Endothelial cell of umbilical vein (primary cell): ENCODE measurements at regions not wholly inside any gene's neighbourhood (a gene's known extent, or its start where the extent isn't known, plus 50 kb on each side); places are given as distances from the start of the nearest gene placed in this dataset.

Source experiments
- BruUV-seq: library from RNA; stranded (reverse); fragments of 400-500 nt; replicated peaks from 2 replicates; lab custom pipeline; 2021; lab: Mats Ljungman, UMichigan
- CTCF ChIA-PET: fragments of 300-600, 350-600 bp; sonication (Branson Sonifier 250); formaldehyde crosslinking; loops from one replicate; lab custom pipeline; 2021; ENCODE audit warnings: antibody characterized with exemption, inconsistent platforms; lab: Charles Lee
- POLR2A ChIA-PET: fragments of 300-600, 350-600 bp; sonication (Branson Sonifier 250); formaldehyde crosslinking; loops from one replicate; lab custom pipeline; 2021; ENCODE audit warnings: antibody characterized with exemption, inconsistent platforms; lab: Charles Lee
- DNase-seq: peaks from one replicate; pipeline ENCODE4 v3.0.0-alpha.2; 2011; ENCODE audit warnings: low read depth, low spot score
- FAIRE-seq: peaks from 2 replicates; lab custom pipeline; 2011; peaks lifted over from hg19 to GRCh38; lab: Jason Lieb, UNC
- H2AFZ ChIP-seq: 2 replicates; pipeline ENCODE4 v1.6.0; 2012; ENCODE audit warnings: low read depth, low read length, control low read depth, inconsistent platforms
- H3K27ac ChIP-seq: 2 replicates; pipeline ENCODE4 v1.5.1; 2011; ENCODE audit warnings: low read depth, mild to moderate bottlenecking, control low read depth, low read length, moderate library complexity; ENCODE audit not compliant: insufficient read depth
- H3K27me3 ChIP-seq, 2 experiments: 2 replicates each; pipeline versions ENCODE4 v1.6.0 to v1.6.1; 2011; ENCODE audit warnings: low read length in 2 of 2, mixed read lengths in 1 of 2; ENCODE audit not compliant: control insufficient read depth in 2 of 2, insufficient read depth in 2 of 2
- H3K36me3 ChIP-seq, 2 experiments: 2 replicates in 1 of 2; 3 replicates in 1 of 2; pipeline ENCODE4 v1.5.1; 2011; ENCODE audit warnings: low read length in 2 of 2, mild to moderate bottlenecking in 1 of 2, moderate library complexity in 1 of 2; ENCODE audit not compliant: control insufficient read depth in 2 of 2, insufficient read depth in 2 of 2; ENCODE audit errors: extremely low read depth in 1 of 2
- H3K4me1 ChIP-seq: 3 replicates; pipeline ENCODE4 v1.5.1; 2011; ENCODE audit warnings: mild to moderate bottlenecking, low read length; ENCODE audit not compliant: control insufficient read depth, insufficient read depth; ENCODE audit errors: extremely low read depth
- H3K4me2 ChIP-seq: 2 replicates; pipeline ENCODE4 v1.6.1; 2011; ENCODE audit warnings: low read length, control low read depth, mixed read lengths; ENCODE audit not compliant: insufficient read depth
- H3K4me3 ChIP-seq, 3 experiments: fragments of 200-600 bp in 1 of 3; sonication (generic), shearing (Covaris generic) in 1 of 3; replicated peaks in 1 of 3; 2 replicates each; pipeline ENCODE4 v1.5.1; 2011 to 2016; ENCODE audit warnings: control low read depth in 3 of 3, low read length in 3 of 3, mild to moderate bottlenecking in 2 of 3, inconsistent platforms in 1 of 3, low read depth in 1 of 3, moderate library complexity in 1 of 3; ENCODE audit not compliant: insufficient read depth in 1 of 3
- H3K79me2 ChIP-seq: 2 replicates; pipeline ENCODE4 v1.6.0; 2012; ENCODE audit warnings: low read length, inconsistent platforms; ENCODE audit not compliant: control insufficient read depth, insufficient read depth
- H3K9ac ChIP-seq: replicated peaks from 2 replicates; pipeline ENCODE3; 2011; ENCODE audit warnings: low read length, control low read depth; ENCODE audit not compliant: insufficient read depth; ENCODE audit errors: extremely low read depth
- H3K9me1 ChIP-seq: replicated peaks from 3 replicates; pipeline ENCODE4 v1.6.0; 2011; ENCODE audit warnings: mild to moderate bottlenecking, low read length; ENCODE audit not compliant: control insufficient read depth, insufficient read depth; ENCODE audit errors: extremely low read depth
- H3K9me3 ChIP-seq: replicated peaks from 2 replicates; pipeline ENCODE4 v1.5.1; 2012; ENCODE audit warnings: low read length, inconsistent platforms; ENCODE audit not compliant: control insufficient read depth, insufficient read depth
- H4K20me1 ChIP-seq: replicated peaks from 2 replicates; pipeline ENCODE3; 2011; ENCODE audit warnings: mild to moderate bottlenecking, low read length; ENCODE audit not compliant: control insufficient read depth, insufficient read depth; ENCODE audit errors: extremely low read depth
- CTCF ChIP-seq, 2 donors: IDR thresholded peaks; 1 replicate in 1 of 2; 2 replicates in 1 of 2; pipeline ENCODE4 v1.5.1; 2011; ENCODE audit warnings: low read length in 2 of 2, mild to moderate bottlenecking in 2 of 2, moderate library complexity in 2 of 2, control low read depth in 1 of 2, inconsistent platforms in 1 of 2, low read depth in 1 of 2; ENCODE audit not compliant: insufficient read depth in 1 of 2; ENCODE audit errors: extremely low read depth in 1 of 2
- EZH2 ChIP-seq: IDR thresholded peaks from 2 replicates; pipeline ENCODE4 v1.6.1; 2012; ENCODE audit warnings: borderline replicate concordance, low read depth, mild to moderate bottlenecking, moderate library complexity, low read length, inconsistent platforms; ENCODE audit not compliant: severe bottlenecking
- FOS ChIP-seq: IDR thresholded peaks from 2 replicates; pipeline ENCODE4 v1.6.1; 2011; ENCODE audit warnings: mild to moderate bottlenecking, low read length, moderate library complexity, borderline replicate concordance; ENCODE audit not compliant: insufficient read depth
- GATA2 ChIP-seq: IDR thresholded peaks from 2 replicates; pipeline ENCODE4 v1.7.0; 2011; ENCODE audit warnings: low read depth, mild to moderate bottlenecking, moderate library complexity, mixed read lengths, low read length; ENCODE audit not compliant: insufficient read length, insufficient read depth
- JUN ChIP-seq: IDR thresholded peaks from 2 replicates; pipeline ENCODE4 v1.6.1; 2011; ENCODE audit warnings: borderline replicate concordance, low read depth; ENCODE audit not compliant: insufficient read length, insufficient read depth
- MYC ChIP-seq: IDR thresholded peaks from one replicate; pipeline ENCODE4 v1.6.1; 2011; ENCODE audit warnings: mild to moderate bottlenecking, low read depth, low read length
- POLR2A ChIP-seq: IDR thresholded peaks from 2 replicates; pipeline ENCODE4 v1.6.1; 2012; ENCODE audit warnings: low read depth, mild to moderate bottlenecking, control low read depth, low read length
- POLR2AphosphoS5 ChIP-seq: IDR thresholded peaks from 2 replicates; pipeline ENCODE4 v1.6.1; 2012; ENCODE audit warnings: low read depth, mild to moderate bottlenecking, control low read depth, low read length, moderate library complexity; ENCODE audit not compliant: insufficient read depth
- dilution Hi-C: fragments of 300-500 bp; cut with MboI; formaldehyde crosslinking; loops from one replicate; pipeline ENCODE4 v1.15.0; 2019; ENCODE audit warnings: low sequenced_read_pairs; ENCODE audit not compliant: extremely low pct_ligation_motif_present
- intact Hi-C: fragments of 100-400 bp; cut with micrococcal nuclease; formaldehyde crosslinking; loops from one replicate; pipeline ENCODE4 v1.10.0; 2022
- TF ChIP-seq, protein P1 (sequence below): IDR thresholded peaks from 2 replicates; pipeline ENCODE4 v1.6.1; 2011; ENCODE audit not compliant: insufficient read depth, insufficient read length

GRCh38 chr6:11460837-11461661 is 76.5 kb upstream of the TMEM170B start:
- no peak overlapping the region for H3K4me2 ChIP-seq
- dilution Hi-C loops (no loop called here), intact Hi-C loops (no loop called here)
- H3K9me1 ChIP-seq: no peaks in the 10 kb centered on the region
- H3K79me2 ChIP-seq: no peaks in the 10 kb centered on the region
- no TSS peak for BruUV-seq
- no peaks in the 10 kb centered on the region for H3K4me1 ChIP-seq
- no peaks in the 10 kb centered on the region for H3K27me3 ChIP-seq
- H3K27ac ChIP-seq: no peak overlapping the region
- ChIA-PET POLR2A (no interaction called here), CTCF (interaction anchor here (1.0 to 1.8 kb wide), 3 partner anchors 35 to 289 kb away, joined by 3 to 6 read pairs (median 5); no protein-coding TSS in a partner anchor)
- no peaks in the 10 kb centered on the region for H3K36me3 ChIP-seq
- H3K9ac ChIP-seq: no peak overlapping the region
- no peak overlapping the region for H3K4me3 ChIP-seq
- H4K20me1 ChIP-seq: no peaks in the 10 kb centered on the region
- no peaks in the 10 kb centered on the region for H3K9me3 ChIP-seq
- FAIRE-seq: no peak
- no peak overlapping the region for H2AFZ ChIP-seq
- TF ChIP-seq JUN (no peak), POLR2A (no peak), EZH2 (no peak), GATA2 (no peak), POLR2AphosphoS5 (no peak), MYC (no peak), FOS (no peak), CTCF (IDR thresholded peaks at IDR 0.05; ENCODE audit: extremely low read depth in 1 of 2, insufficient read depth in 1 of 2, low read depth in 1 of 2, low read length in 2 of 2) (no peak)
- TF ChIP-seq, protein P1, sequence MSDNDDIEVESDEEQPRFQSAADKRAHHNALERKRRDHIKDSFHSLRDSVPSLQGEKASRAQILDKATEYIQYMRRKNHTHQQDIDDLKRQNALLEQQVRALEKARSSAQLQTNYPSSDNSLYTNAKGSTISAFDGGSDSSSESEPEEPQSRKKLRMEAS: no peak
- no peak for DNase-seq
